Testis (tissue), 2 donors: ENCODE measurements at regions not wholly inside any gene's neighbourhood (a gene's known extent, or its start where the extent isn't known, plus 50 kb on each side); places are given as distances from the start of the nearest gene placed in this dataset.

ENCODE experiments used
- CTCF ChIP-seq, 3 experiments: fragments of 450-650 bp in 2 of 3; fragments of 200-600 bp in 1 of 3; sonication (generic) in 1 of 3; IDR thresholded peaks; one replicate each; pipeline ENCODE4 v1.5.1; 2016 to 2019; ENCODE audit warnings: antibody characterized with exemption in 3 of 3, mild to moderate bottlenecking in 2 of 3, moderate library complexity in 1 of 3
- POLR2A ChIP-seq: fragments of 450-650 bp; IDR thresholded peaks from one replicate; pipeline ENCODE4 v1.6.1; 2017; ENCODE audit warnings: antibody characterized with exemption, mild to moderate bottlenecking, moderate library complexity

DNA sequence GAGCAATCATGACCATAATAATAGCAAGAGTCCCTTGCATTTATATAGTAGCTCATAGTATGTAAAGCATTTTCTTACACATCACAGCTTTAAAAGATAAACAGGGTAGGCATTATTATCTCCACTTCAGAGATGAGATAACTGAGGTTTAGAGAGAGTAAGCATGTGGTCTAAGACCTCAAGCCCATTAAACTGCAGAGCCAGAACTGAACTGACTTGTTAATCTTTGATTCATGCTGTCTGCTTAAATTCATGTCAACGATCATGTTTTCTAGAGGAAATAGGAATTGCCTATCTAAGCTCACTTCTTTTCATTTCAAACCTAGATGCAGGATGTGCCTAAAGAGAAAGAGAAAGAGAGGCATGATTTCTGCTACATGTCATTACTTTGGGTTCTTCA is 524.8 kb downstream of the PTPRC start:
- TF ChIP-seq CTCF (IDR thresholded peaks at IDR 0.05): no peak
- TF ChIP-seq POLR2A: no peak
